ENCODE measurements at regions not wholly inside any gene's neighbourhood (a gene's known extent, or its start where the extent isn't known, plus 50 kb on each side); places are given as distances from the start of the nearest gene placed in this dataset.

DNA sequence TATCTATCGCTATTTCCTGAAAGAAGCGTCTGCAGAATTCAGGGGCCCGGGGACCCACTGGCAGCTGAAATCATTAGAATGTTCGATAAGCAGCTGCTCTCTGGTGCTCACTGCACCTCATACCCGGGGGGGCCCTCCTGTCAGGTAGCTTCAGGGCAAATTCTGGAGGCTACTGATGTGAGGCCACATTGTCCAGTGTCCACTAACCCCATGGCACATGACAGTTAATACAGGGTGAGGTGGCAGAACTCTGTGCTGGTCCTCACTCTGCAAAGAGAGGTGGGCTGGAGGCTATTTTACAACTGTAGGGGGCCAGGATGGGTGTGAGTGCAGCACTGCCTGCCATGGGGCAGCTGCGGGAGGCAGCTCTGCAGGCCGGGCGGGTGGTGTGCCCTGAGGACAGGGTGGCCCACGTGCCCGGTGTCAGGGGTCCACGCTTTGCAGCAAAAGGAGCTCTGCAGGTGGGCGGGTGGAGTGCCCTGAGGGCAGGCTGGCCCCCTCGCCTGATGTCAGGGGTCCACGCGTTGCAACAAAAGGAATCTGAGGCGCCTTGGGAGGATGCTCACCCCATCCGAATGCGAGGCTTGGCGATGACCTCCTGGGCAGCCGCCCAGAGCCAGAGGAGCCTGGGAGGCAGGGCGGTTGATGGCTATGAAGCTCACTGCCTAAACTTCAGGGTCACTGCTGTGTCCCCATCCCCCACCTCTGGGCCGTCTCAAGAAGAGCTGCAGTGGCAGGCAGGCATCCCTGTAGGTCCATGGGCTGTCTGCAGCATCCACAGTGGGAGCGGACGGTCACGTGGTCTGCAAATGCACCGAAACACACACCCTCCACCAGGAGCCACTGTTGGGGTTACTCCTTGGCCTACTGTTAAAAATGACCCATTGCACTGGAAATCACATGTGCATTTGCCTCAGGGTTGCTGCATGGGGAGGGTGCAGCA lies 207.0 kb upstream of the SALL3 start:
- no peak for DNase-seq

DNA sequence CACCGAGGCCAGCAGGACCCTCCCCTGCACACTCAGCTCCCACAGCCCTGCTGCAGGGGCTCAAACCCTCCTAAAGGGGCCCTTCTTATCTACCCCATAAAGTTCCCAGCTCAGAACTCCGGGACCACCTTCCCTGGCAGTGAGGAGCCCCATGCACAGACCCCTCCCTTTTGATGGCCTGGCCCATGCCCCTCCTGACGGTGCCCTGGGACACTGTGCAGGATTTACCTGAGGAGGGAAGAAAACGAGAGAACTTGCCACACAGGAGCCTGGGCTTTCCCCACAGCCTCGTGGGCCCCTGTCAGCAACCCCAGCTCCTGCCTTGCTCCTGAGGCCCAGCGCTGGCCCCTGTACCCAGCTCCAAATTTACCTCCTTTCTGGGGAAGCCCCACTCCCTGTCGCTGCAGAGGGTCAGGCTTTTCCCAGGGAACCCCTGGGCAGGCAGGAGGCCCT lies 206.3 kb upstream of the SALL3 start:
- no peak for DNase-seq

DNA sequence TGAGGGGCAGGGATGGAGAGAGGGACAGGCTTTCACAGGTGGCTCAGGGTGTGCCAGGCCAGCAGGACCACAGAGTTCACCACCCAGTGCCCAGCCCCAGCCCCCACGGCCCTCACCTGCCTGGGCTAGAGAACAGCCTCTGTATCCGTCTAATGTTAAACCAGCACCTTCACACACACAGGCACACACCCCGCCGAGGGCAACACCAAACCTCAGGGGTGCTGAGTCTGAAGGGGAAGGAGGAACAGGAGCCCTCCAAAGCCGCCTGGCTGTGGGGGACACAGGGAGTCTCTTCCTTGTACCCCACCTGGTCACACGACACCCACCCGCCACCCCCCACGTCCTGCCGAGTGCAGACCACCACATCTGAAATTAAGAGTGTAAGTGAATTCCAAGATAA lies 205.8 kb upstream of the SALL3 start:
- DNase-seq: no peak

GRCh38 chr18:78774741-78775141 lies 204.9 kb upstream of the SALL3 start:
- no peak for DNase-seq

DNA sequence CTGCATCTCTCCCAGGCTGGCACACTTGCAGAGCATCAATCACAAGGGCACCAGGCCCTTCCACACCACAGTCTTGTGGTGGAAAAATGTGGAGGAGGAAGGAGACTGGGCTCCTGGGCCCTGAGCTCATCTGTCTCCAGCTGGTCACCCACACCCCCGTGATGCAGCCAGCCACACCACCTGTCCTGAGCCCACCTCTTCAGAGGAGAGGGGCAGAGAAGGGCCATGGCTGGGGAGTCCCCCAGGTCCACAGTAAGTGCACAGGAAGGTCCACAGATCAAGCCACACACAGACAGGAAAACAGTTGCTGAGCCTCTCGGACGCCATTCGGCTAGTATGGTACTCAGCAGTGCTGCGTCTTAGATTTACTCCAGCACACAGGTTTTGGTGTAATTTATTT lies 203.5 kb upstream of the SALL3 start:
- DNase-seq: no peak

DNA sequence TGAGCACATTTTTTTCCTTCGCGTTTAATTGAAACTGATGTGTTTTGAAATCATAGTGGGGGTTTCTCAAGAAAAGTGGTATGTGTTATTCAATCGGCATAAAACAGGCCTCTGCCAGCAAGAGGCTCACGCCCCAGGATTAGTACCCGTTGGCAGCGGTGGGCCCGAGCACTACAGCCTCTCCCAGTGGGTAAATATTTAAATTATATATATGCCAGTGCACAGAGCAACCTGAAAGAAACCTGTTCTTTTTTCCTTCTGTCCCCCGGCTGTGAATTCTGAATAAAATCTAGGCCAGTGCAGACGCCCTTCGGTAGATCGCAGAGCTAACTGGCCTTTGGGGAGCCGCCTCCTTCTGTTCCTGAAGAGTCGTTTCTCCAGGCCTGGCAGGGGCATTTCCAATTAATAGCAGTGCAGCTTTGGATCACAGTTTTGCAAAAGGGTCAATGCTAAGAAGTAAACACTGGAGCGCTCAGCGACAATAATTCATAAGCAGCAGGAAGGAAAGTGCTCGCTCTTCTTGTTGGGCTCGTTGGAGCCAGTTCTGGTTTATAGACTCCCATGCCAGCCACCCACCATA lies 202.8 kb upstream of the SALL3 start:
- DNase-seq: no peak

DNA sequence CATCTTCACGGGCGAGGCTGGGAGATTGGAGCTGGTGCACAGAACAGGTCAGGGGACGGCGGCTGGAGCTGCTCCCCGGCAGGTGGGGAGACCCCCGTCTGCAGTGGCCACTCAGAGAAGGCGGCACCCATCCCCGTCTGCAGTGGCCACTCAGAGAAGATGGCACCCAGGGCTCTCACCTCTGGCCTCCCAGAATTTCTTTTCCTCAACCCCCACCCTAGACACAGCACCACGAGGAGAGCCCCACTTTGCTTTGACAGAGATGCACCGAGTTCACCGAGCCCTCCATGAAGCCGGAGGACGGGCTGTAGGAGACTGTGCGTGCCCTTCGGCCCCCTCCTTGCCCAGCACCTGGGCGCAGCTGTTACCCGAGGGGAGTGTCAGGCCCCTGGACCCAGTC lies 201.6 kb upstream of the SALL3 start:
- DNase-seq: no peak

DNA sequence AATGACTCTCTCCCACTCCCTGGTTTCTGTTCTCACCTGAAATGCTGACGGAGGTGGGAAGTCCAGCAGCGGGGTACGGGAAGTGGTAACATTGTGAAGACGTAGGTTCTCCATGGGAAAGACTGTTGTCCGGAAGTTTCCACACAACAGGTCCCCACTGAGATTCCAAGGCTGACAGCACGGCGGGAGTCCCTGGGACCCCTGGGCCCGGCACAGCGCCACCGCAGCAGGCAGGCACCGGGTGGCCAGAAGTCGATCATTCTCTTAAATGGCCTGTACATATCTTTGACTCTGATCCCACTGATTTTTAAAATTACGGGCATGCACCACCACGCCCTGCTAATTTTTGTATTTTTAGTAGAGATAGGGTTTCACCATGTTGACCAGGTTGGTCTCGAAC lies 201.0 kb upstream of the SALL3 start:
- DNase-seq: no peak

DNA sequence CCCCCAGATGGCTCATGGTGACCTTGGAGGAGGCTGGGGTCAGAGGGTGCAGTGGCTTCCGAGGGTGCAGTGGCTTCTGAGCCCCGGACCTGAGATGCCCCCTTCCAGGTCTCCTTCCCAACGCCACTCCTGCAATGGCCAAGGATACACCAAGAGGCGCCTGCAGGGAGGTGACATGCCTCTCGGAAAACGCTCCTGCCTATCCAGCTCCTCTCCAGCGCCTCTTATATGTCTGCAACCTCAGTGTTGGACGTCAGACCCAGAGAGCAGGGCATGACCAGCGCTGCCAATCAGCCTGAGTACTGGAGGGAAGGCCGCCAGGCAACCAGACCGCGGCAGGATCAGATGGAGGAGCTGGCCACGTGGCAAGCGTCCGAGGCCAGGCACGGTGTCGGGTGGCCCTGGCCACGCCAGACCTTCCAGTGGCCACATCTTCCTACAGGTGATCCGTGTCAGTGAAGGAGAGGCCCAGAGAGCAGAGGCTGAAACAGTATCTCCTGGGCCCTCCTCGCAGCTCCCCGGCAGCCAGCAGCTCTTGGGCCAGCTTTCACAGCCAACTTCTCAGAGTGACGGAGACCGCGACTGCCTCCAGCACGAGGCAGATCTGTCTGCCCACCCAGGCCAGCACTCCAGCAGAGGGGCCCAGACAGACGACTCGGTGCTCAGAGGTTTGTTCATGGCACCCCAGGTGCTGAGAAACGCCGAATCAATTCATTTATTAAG lies 199.5 kb upstream of the SALL3 start:
- no peak for DNase-seq

DNA sequence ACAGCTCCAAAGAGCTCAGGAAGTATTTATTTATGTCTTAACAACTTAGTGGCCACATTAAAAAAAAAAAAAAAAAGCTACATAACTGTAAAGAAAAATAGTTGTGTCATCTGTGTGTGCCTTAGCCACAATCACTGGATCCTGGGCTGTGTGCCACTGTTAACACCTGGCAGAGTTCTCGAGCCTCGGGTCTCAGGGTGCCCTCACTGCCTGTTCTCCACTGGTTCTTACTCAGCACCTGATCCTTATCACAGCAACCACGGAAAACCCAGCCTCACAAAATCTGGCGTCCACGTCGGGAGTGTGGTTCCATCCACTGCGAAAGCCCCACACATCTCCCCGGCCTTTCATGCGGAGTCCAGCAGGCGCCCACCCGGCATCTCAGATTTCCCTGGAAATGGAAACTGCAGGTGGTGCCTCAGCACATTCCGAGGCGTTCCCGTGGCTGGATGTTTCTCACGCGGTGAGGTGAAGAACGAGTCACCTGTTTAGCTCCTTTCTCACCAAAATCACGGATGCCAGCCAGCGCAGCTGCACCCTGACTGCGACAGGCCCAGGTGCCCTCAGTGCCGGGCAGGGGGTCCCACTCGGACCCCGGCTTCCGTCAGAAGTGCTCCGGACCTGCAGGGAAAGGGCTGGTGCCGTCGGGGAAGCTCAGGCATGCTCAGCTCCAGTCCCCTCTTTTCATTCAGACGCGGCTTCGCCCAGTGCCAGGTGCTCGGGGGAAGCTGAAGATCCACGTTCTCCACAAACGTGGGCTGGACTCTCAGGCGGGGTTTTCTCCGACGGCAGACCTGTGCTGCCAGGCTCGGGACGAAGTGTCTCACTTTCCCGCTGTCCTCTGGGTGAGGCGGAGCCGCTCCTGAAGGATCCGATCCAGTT lies 198.7 kb upstream of the SALL3 start:
- no peak for DNase-seq

- DNase-seq: no peak
Measured at GRCh38 chr18:78781601-78781960, 198.0 kb upstream of the SALL3 start.

DNA sequence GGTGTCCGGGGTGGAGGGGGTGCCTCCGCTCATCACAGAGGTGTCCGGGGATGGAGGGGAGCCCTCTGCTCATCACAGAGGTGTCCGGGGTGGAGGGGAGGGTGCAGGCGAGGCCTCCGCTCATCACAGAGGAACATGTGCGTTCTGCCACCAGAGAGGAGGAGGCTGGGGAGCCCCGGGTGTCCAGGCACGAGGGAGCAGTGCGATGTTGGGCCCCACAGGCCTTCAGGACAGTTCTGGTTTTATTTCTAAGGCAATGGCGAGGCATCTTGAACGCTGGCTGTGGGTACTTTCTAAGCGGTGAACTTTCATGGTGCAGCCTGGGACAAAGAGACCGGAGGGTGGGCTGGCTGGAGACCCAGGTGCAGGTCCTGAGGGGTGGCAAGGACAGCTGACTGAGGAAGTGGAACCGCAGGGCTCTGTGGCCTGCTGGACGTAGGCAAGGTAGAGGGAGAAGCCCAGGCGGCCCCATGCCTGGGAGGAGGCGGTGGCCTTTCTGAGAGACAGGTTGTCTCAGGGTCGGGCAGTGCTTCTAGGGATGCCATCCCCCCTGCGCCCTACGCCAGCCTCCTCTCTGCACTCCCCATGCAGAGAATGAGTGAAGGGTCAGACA lies 196.6 kb upstream of the SALL3 start:
- DNase-seq: no peak

- no peak for DNase-seq
Measured at GRCh38 chr18:78783564-78783960, 196.1 kb upstream of the SALL3 start.

DNA sequence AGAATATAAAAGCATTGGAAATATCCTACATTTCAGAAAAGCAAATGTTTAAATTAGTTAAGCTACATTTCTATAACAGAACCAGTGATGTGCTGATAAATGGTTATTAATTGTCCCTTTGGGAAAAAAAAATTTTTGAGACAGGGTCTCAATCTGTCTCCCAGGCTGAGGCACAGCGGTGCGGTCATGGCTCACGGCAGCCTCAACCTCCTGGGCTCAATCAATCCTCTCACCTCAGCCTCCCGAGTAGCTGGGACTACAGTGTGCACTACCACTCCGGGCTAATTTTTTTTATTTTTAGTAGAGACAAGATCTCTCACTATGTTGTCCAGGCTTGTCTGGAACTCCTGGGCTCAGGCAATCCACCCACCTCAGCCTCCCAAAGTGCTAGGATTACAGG lies 194.8 kb upstream of the SALL3 start:
- DNase-seq: no peak

DNA sequence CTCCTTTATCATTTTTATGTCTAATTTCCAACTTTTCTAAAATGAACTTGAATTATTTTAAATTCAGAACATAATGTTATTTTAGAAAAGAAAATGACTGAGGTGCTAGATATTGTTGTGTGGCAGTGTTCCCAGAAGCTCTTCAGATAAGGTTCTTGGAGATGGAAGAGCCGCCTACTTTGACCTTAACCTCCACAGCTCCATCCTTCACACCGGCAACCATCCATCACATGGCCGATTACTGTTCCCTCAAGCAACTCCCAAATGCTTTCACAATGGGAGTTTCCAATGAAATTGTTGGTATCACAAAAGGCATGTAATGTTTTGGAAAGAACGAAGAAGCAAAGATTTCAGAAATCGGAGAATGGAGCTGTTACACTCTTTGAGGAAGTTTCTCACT lies 193.9 kb upstream of the SALL3 start:
- no peak for DNase-seq

GRCh38 chr18:78786776-78787175 lies 192.8 kb upstream of the SALL3 start:
- no peak for DNase-seq

GRCh38 chr18:78787751-78788150 lies 191.9 kb upstream of the SALL3 start:
- no peak for DNase-seq

- DNase-seq: no peak
Measured at GRCh38 chr18:78788161-78788560, 191.5 kb upstream of the SALL3 start.

DNA sequence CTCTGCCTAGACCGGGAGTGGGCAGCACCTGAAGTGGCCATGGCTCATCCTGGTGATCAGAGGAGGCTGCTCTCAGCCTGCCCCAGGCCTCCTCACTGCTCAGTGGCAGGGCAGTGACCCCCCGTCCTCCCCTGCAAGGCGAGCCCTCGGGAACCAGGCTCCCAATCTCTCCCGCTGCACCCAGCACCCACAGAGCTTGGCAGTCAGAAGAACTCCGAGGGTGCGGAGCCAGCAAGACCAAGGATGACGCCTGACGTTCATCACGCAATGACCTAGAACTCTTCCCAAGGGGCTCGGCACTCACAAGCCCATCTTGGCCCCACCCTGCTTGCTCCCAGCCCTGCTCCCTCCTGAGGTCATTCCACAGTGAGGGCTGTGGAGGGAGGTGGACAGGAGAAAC lies 189.8 kb upstream of the SALL3 start:
- DNase-seq: no peak

GRCh38 chr18:78790511-78790910 lies 189.1 kb upstream of the SALL3 start:
- no peak for DNase-seq

DNA sequence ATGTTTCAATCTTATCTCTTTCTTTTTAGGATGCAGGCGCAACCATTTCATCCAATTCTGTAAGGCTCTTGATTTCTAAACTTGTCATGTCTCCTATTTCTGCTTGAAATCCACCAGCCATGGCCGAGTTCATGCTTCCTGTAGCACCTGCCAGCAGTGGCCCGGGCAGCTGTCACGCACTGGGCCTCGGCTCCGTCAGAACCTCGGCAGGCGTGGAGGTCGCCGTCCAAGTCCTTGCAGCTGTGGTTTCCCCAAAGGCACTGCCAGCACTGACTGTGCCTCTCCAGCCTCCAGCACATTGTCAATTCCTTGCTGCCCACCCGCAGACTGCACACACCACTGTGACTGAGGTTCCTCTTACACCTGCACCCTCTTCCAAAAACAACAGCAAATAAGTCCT lies 188.7 kb upstream of the SALL3 start:
- DNase-seq: no peak

- DNase-seq: no peak
Measured at GRCh38 chr18:78792094-78792493, 187.5 kb upstream of the SALL3 start.

GRCh38 chr18:78792736-78793135 lies 186.9 kb upstream of the SALL3 start:
- DNase-seq: no peak
